Endothelial cell of umbilical vein (primary cell): ENCODE measurements at regions not wholly inside any gene's neighbourhood (a gene's known extent, or its start where the extent isn't known, plus 50 kb on each side); places are given as distances from the start of the nearest gene placed in this dataset.

Source experiments
- BruUV-seq: library from RNA; stranded (reverse); fragments of 400-500 nt; replicated peaks from 2 replicates; lab custom pipeline; 2021; lab: Mats Ljungman, UMichigan
- CTCF ChIA-PET: fragments of 300-600, 350-600 bp; sonication (Branson Sonifier 250); formaldehyde crosslinking; loops from one replicate; lab custom pipeline; 2021; ENCODE audit warnings: antibody characterized with exemption, inconsistent platforms; lab: Charles Lee
- POLR2A ChIA-PET: fragments of 300-600, 350-600 bp; sonication (Branson Sonifier 250); formaldehyde crosslinking; loops from one replicate; lab custom pipeline; 2021; ENCODE audit warnings: antibody characterized with exemption, inconsistent platforms; lab: Charles Lee
- DNase-seq: peaks from one replicate; pipeline ENCODE4 v3.0.0-alpha.2; 2011; ENCODE audit warnings: low read depth, low spot score
- FAIRE-seq: peaks from 2 replicates; lab custom pipeline; 2011; peaks lifted over from hg19 to GRCh38; lab: Jason Lieb, UNC
- H2AFZ ChIP-seq: 2 replicates; pipeline ENCODE4 v1.6.0; 2012; ENCODE audit warnings: low read depth, low read length, control low read depth, inconsistent platforms
- H3K27ac ChIP-seq: 2 replicates; pipeline ENCODE4 v1.5.1; 2011; ENCODE audit warnings: low read depth, mild to moderate bottlenecking, control low read depth, low read length, moderate library complexity; ENCODE audit not compliant: insufficient read depth
- H3K27me3 ChIP-seq, 2 experiments: 2 replicates each; pipeline versions ENCODE4 v1.6.0 to v1.6.1; 2011; ENCODE audit warnings: low read length in 2 of 2, mixed read lengths in 1 of 2; ENCODE audit not compliant: control insufficient read depth in 2 of 2, insufficient read depth in 2 of 2
- H3K36me3 ChIP-seq, 2 experiments: 2 replicates in 1 of 2; 3 replicates in 1 of 2; pipeline ENCODE4 v1.5.1; 2011; ENCODE audit warnings: low read length in 2 of 2, mild to moderate bottlenecking in 1 of 2, moderate library complexity in 1 of 2; ENCODE audit not compliant: control insufficient read depth in 2 of 2, insufficient read depth in 2 of 2; ENCODE audit errors: extremely low read depth in 1 of 2
- H3K4me1 ChIP-seq: 3 replicates; pipeline ENCODE4 v1.5.1; 2011; ENCODE audit warnings: mild to moderate bottlenecking, low read length; ENCODE audit not compliant: control insufficient read depth, insufficient read depth; ENCODE audit errors: extremely low read depth
- H3K4me2 ChIP-seq: 2 replicates; pipeline ENCODE4 v1.6.1; 2011; ENCODE audit warnings: low read length, control low read depth, mixed read lengths; ENCODE audit not compliant: insufficient read depth
- H3K4me3 ChIP-seq, 3 experiments: fragments of 200-600 bp in 1 of 3; sonication (generic), shearing (Covaris generic) in 1 of 3; replicated peaks in 1 of 3; 2 replicates each; pipeline ENCODE4 v1.5.1; 2011 to 2016; ENCODE audit warnings: control low read depth in 3 of 3, low read length in 3 of 3, mild to moderate bottlenecking in 2 of 3, inconsistent platforms in 1 of 3, low read depth in 1 of 3, moderate library complexity in 1 of 3; ENCODE audit not compliant: insufficient read depth in 1 of 3
- H3K79me2 ChIP-seq: 2 replicates; pipeline ENCODE4 v1.6.0; 2012; ENCODE audit warnings: low read length, inconsistent platforms; ENCODE audit not compliant: control insufficient read depth, insufficient read depth
- H3K9ac ChIP-seq: replicated peaks from 2 replicates; pipeline ENCODE3; 2011; ENCODE audit warnings: low read length, control low read depth; ENCODE audit not compliant: insufficient read depth; ENCODE audit errors: extremely low read depth
- H3K9me1 ChIP-seq: replicated peaks from 3 replicates; pipeline ENCODE4 v1.6.0; 2011; ENCODE audit warnings: mild to moderate bottlenecking, low read length; ENCODE audit not compliant: control insufficient read depth, insufficient read depth; ENCODE audit errors: extremely low read depth
- H3K9me3 ChIP-seq: replicated peaks from 2 replicates; pipeline ENCODE4 v1.5.1; 2012; ENCODE audit warnings: low read length, inconsistent platforms; ENCODE audit not compliant: control insufficient read depth, insufficient read depth
- H4K20me1 ChIP-seq: replicated peaks from 2 replicates; pipeline ENCODE3; 2011; ENCODE audit warnings: mild to moderate bottlenecking, low read length; ENCODE audit not compliant: control insufficient read depth, insufficient read depth; ENCODE audit errors: extremely low read depth
- EZH2 ChIP-seq: IDR thresholded peaks from 2 replicates; pipeline ENCODE4 v1.6.1; 2012; ENCODE audit warnings: borderline replicate concordance, low read depth, mild to moderate bottlenecking, moderate library complexity, low read length, inconsistent platforms; ENCODE audit not compliant: severe bottlenecking
- FOS ChIP-seq: IDR thresholded peaks from 2 replicates; pipeline ENCODE4 v1.6.1; 2011; ENCODE audit warnings: mild to moderate bottlenecking, low read length, moderate library complexity, borderline replicate concordance; ENCODE audit not compliant: insufficient read depth
- GATA2 ChIP-seq: IDR thresholded peaks from 2 replicates; pipeline ENCODE4 v1.7.0; 2011; ENCODE audit warnings: low read depth, mild to moderate bottlenecking, moderate library complexity, mixed read lengths, low read length; ENCODE audit not compliant: insufficient read length, insufficient read depth
- JUN ChIP-seq: IDR thresholded peaks from 2 replicates; pipeline ENCODE4 v1.6.1; 2011; ENCODE audit warnings: borderline replicate concordance, low read depth; ENCODE audit not compliant: insufficient read length, insufficient read depth
- MYC ChIP-seq: IDR thresholded peaks from one replicate; pipeline ENCODE4 v1.6.1; 2011; ENCODE audit warnings: mild to moderate bottlenecking, low read depth, low read length
- POLR2A ChIP-seq: IDR thresholded peaks from 2 replicates; pipeline ENCODE4 v1.6.1; 2012; ENCODE audit warnings: low read depth, mild to moderate bottlenecking, control low read depth, low read length
- POLR2AphosphoS5 ChIP-seq: IDR thresholded peaks from 2 replicates; pipeline ENCODE4 v1.6.1; 2012; ENCODE audit warnings: low read depth, mild to moderate bottlenecking, control low read depth, low read length, moderate library complexity; ENCODE audit not compliant: insufficient read depth
- dilution Hi-C: fragments of 300-500 bp; cut with MboI; formaldehyde crosslinking; loops from one replicate; pipeline ENCODE4 v1.15.0; 2019; ENCODE audit warnings: low sequenced_read_pairs; ENCODE audit not compliant: extremely low pct_ligation_motif_present
- intact Hi-C: fragments of 100-400 bp; cut with micrococcal nuclease; formaldehyde crosslinking; loops from one replicate; pipeline ENCODE4 v1.10.0; 2022
- TF ChIP-seq, protein P1 (sequence below): IDR thresholded peaks from 2 replicates; pipeline ENCODE4 v1.6.1; 2011; ENCODE audit not compliant: insufficient read depth, insufficient read length
- TF ChIP-seq, protein P2 (sequence below), 2 donors: IDR thresholded peaks; 1 replicate in 1 of 2; 2 replicates in 1 of 2; pipeline ENCODE4 v1.5.1; 2011; ENCODE audit warnings: low read length in 2 of 2, mild to moderate bottlenecking in 2 of 2, moderate library complexity in 2 of 2, control low read depth in 1 of 2, inconsistent platforms in 1 of 2, low read depth in 1 of 2; ENCODE audit not compliant: insufficient read depth in 1 of 2; ENCODE audit errors: extremely low read depth in 1 of 2

DNA sequence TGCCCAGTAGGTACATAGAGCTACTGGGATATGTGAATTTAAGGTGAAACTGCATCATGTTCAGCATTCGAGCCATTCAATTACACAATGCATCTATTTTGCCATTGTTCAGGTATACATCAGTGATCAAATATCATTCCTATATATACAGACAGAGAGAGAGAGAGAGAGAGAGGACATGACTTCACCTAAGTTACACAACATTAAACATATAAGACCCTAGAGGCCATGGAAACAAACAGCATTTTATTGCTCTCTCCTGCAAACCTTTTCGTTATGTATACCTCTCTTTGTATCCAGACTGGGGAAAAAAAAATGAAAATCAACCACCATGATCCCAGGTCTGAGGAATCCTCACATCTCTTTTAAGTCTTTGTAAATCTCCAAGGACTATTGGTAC, 1829.1 kb downstream of the LRRC4C start:
- H3K36me3 ChIP-seq, result no peaks in the 10 kb centered on the region
- H2AFZ ChIP-seq, result no peak overlapping the region
- intact Hi-C loops, result no loop called here
- no peak for TF ChIP-seq FOS
- TF ChIP-seq GATA2, result no peak
- TF ChIP-seq, protein P1, sequence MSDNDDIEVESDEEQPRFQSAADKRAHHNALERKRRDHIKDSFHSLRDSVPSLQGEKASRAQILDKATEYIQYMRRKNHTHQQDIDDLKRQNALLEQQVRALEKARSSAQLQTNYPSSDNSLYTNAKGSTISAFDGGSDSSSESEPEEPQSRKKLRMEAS, result no peak
- no peak for TF ChIP-seq EZH2
- TF ChIP-seq POLR2AphosphoS5, result no peak
- no peak for TF ChIP-seq POLR2A
- TF ChIP-seq MYC, result no peak
- TF ChIP-seq, protein P2, sequence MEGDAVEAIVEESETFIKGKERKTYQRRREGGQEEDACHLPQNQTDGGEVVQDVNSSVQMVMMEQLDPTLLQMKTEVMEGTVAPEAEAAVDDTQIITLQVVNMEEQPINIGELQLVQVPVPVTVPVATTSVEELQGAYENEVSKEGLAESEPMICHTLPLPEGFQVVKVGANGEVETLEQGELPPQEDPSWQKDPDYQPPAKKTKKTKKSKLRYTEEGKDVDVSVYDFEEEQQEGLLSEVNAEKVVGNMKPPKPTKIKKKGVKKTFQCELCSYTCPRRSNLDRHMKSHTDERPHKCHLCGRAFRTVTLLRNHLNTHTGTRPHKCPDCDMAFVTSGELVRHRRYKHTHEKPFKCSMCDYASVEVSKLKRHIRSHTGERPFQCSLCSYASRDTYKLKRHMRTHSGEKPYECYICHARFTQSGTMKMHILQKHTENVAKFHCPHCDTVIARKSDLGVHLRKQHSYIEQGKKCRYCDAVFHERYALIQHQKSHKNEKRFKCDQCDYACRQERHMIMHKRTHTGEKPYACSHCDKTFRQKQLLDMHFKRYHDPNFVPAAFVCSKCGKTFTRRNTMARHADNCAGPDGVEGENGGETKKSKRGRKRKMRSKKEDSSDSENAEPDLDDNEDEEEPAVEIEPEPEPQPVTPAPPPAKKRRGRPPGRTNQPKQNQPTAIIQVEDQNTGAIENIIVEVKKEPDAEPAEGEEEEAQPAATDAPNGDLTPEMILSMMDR (IDR thresholded peaks at IDR 0.05; ENCODE audit: extremely low read depth in 1 of 2, insufficient read depth in 1 of 2, low read depth in 1 of 2, low read length in 2 of 2), result no peak
- no peak for TF ChIP-seq JUN
- no peaks in the 10 kb centered on the region for H3K79me2 ChIP-seq
- no peak overlapping the region for H3K27ac ChIP-seq
- BruUV-seq, result no TSS peak
- H3K27me3 ChIP-seq, result no peaks in the 10 kb centered on the region
- H3K9me1 ChIP-seq, result no peaks in the 10 kb centered on the region
- CTCF ChIA-PET, result no interaction called here
- H3K4me3 ChIP-seq, result no peak overlapping the region
- H4K20me1 ChIP-seq, result no peaks in the 10 kb centered on the region
- no peak for FAIRE-seq
- H3K9me3 ChIP-seq, result no peaks in the 10 kb centered on the region
- no peak overlapping the region for H3K9ac ChIP-seq
- DNase-seq, result no peak
- POLR2A ChIA-PET, result no interaction called here
- no peak overlapping the region for H3K4me2 ChIP-seq
- H3K4me1 ChIP-seq, result no peaks in the 10 kb centered on the region
- dilution Hi-C loops, result no loop called here
